SU-DHL-6 (cell line): ENCODE measurements at regions not wholly inside any gene's neighbourhood (a gene's known extent, or its start where the extent isn't known, plus 50 kb on each side); places are given as distances from the start of the nearest gene placed in this dataset.

Experiments
- H2AFZ ChIP-seq: fragments of 200-600 bp; sonication (generic); 2 replicates; pipeline ENCODE4 v1.6.1; 2014; ENCODE audit warnings: low read depth, mild to moderate bottlenecking, moderate library complexity, mixed read lengths, antibody characterized with exemption, low read length; ENCODE audit not compliant: severe bottlenecking
- H3F3A ChIP-seq: fragments of 200-600 bp; shearing (Covaris generic); 2 replicates; pipeline ENCODE4 v1.6.0; 2016; ENCODE audit warnings: antibody characterized with exemption, mild to moderate bottlenecking; ENCODE audit not compliant: insufficient read depth
- H3K27ac ChIP-seq: fragments of 200-600 bp; sonication (generic); 2 replicates; pipeline ENCODE4 v1.5.1; 2016; ENCODE audit warnings: low read depth, mild to moderate bottlenecking, low read length, moderate library complexity, mixed read lengths
- H3K27me3 ChIP-seq: fragments of 200-600 bp; sonication (generic), shearing (Covaris generic); 2 replicates; pipeline ENCODE4 v1.6.0; 2014; ENCODE audit warnings: mild to moderate bottlenecking, low read length
- H3K36me3 ChIP-seq: fragments of 200-600 bp; sonication (generic); 2 replicates; pipeline ENCODE4 v1.6.1; 2014; ENCODE audit warnings: mild to moderate bottlenecking, low read length, mixed read lengths
- H3K4me2 ChIP-seq: fragments of 300-600, 200-600 bp; shearing (Covaris generic), sonication (generic); 2 replicates; pipeline ENCODE4 v1.6.0; 2014; ENCODE audit warnings: low read length, low read depth, mild to moderate bottlenecking; ENCODE audit not compliant: poor library complexity, severe bottlenecking
- H3K4me3 ChIP-seq: fragments of 200-600 bp; sonication (generic); 2 replicates; pipeline ENCODE4 v1.5.1; 2014; ENCODE audit warnings: antibody characterized with exemption, low read length, mild to moderate bottlenecking, mixed read lengths; ENCODE audit not compliant: insufficient read depth, poor library complexity, severe bottlenecking
- H3K79me2 ChIP-seq: fragments of 200-600 bp; sonication (generic); 2 replicates; pipeline ENCODE4 v1.6.1; 2014; ENCODE audit warnings: mild to moderate bottlenecking, low read length, moderate library complexity; ENCODE audit not compliant: insufficient read depth
- H3K9ac ChIP-seq: fragments of 200-600 bp; sonication (generic); 2 replicates; pipeline ENCODE4 v1.7.0; 2014; ENCODE audit warnings: mild to moderate bottlenecking, low read length
- H3K9me2 ChIP-seq: fragments of 200-600 bp; sonication (generic); replicated peaks from 2 replicates; pipeline ENCODE4 v1.6.1; 2014; ENCODE audit warnings: low read length; ENCODE audit not compliant: insufficient read depth
- H3K9me3 ChIP-seq: fragments of 200-600 bp; sonication (generic); 2 replicates; pipeline ENCODE4 v1.6.1; 2014; ENCODE audit warnings: low read length, mixed read lengths; ENCODE audit not compliant: insufficient read depth
- H4K20me1 ChIP-seq: fragments of 200-600 bp; sonication (generic); 2 replicates; pipeline ENCODE4 v1.6.1; 2014; ENCODE audit warnings: low read depth, mild to moderate bottlenecking, antibody characterized with exemption, low read length, moderate library complexity, mixed read lengths
- EZH2phosphoT487 ChIP-seq: fragments of 200-600 bp; sonication (generic), shearing (Covaris generic); conservative IDR thresholded peaks from 2 replicates; pipeline ENCODE4 v1.6.1; 2018; ENCODE audit warnings: mild to moderate bottlenecking, antibody characterized with exemption, low read length, moderate library complexity, mixed read lengths
- TF ChIP-seq, protein P1 (sequence below): fragments of 200-600 bp; sonication (generic); IDR thresholded peaks from one replicate; pipeline ENCODE4 v1.5.1; 2017; ENCODE audit warnings: antibody characterized with exemption, mild to moderate bottlenecking, low read length, moderate library complexity; ENCODE audit not compliant: insufficient read depth, poor library complexity, severe bottlenecking

DNA sequence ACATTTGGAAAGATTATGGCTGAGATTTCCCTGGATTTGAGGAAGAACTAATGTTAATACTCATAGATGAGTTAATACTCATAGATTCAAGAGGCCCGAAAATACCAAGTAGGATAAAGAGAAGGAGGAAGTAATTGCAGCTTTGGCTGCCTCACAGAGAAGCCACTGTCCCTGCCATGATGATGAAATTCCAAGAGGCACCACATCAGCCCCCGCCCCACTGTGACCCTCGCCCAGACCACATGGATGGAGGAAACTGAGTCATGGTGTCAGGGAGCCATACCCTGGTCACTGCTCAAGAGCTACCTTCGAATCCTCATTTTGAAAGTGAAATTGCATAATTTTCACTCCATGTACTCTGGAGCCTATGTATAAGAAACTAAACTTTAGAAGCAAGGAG is 57.6 kb upstream of the SLC22A11 start:
- Histone ChIP-seq H3K4me2 (no peak overlapping the region), H3K79me2 (no peaks in the 10 kb centered on the region), H3K9me2 (no peaks in the 10 kb centered on the region), H3K4me3 (no peak overlapping the region), H3K27ac (no peak overlapping the region), H3F3A (no peaks in the 10 kb centered on the region), H3K27me3 (no peaks in the 10 kb centered on the region), H3K9ac (no peak overlapping the region), H3K9me3 (no peaks in the 10 kb centered on the region), H4K20me1 (no peaks in the 10 kb centered on the region), H2AFZ (no peak overlapping the region), H3K36me3 (no peaks in the 10 kb centered on the region)
- TF ChIP-seq, protein P1, sequence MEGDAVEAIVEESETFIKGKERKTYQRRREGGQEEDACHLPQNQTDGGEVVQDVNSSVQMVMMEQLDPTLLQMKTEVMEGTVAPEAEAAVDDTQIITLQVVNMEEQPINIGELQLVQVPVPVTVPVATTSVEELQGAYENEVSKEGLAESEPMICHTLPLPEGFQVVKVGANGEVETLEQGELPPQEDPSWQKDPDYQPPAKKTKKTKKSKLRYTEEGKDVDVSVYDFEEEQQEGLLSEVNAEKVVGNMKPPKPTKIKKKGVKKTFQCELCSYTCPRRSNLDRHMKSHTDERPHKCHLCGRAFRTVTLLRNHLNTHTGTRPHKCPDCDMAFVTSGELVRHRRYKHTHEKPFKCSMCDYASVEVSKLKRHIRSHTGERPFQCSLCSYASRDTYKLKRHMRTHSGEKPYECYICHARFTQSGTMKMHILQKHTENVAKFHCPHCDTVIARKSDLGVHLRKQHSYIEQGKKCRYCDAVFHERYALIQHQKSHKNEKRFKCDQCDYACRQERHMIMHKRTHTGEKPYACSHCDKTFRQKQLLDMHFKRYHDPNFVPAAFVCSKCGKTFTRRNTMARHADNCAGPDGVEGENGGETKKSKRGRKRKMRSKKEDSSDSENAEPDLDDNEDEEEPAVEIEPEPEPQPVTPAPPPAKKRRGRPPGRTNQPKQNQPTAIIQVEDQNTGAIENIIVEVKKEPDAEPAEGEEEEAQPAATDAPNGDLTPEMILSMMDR, result no peak
- no peak for TF ChIP-seq EZH2phosphoT487

DNA sequence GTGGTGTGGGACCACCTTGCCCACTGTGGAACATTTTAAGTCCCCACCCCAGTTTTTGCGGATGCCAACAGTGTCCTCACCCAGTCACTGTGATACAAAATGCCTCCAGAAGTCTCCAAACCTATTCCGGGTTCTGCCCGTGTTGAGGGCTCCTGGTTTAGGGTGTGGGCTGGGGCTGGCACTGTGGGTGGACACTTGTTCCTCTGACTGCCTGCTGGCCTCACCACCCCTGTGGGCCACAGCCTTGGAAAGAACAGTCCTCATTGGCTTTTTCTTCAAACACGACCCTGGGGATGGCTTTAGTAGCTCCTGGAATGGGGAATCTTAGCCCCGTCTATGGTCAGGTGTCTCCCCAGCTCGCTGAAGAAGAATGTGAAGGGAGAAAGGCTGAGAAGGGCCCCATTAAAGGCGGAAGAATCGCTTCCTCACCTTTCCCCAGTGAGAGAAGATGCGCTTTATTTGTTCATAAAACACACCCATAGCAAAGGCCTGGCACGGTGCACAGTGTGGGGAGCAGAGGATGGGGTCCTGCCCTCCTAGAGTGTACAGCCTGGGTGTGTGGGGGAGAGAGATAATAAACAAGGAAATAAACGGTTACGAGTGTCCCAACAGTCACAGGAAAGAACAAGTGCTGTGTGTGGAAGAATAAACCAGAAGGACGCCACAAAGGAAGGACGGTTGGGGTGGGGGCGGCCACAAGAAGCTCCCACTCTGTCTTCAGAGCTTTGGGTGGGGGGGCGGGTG is 56.3 kb upstream of the SLC22A11 start:
- H3K27me3 ChIP-seq, result no peaks in the 10 kb centered on the region
- H2AFZ ChIP-seq, result no peak overlapping the region
- no peak overlapping the region for H3K9ac ChIP-seq
- no peaks in the 10 kb centered on the region for H4K20me1 ChIP-seq
- TF ChIP-seq, protein P1, result no peak
- no peak for TF ChIP-seq EZH2phosphoT487
- no peak overlapping the region for H3K27ac ChIP-seq
- no peaks in the 10 kb centered on the region for H3K36me3 ChIP-seq
- H3K4me2 ChIP-seq, result no peak overlapping the region
- no peaks in the 10 kb centered on the region for H3F3A ChIP-seq
- H3K4me3 ChIP-seq, result no peak overlapping the region
- H3K79me2 ChIP-seq, result no peaks in the 10 kb centered on the region
- H3K9me3 ChIP-seq, result no peaks in the 10 kb centered on the region
- no peaks in the 10 kb centered on the region for H3K9me2 ChIP-seq

DNA sequence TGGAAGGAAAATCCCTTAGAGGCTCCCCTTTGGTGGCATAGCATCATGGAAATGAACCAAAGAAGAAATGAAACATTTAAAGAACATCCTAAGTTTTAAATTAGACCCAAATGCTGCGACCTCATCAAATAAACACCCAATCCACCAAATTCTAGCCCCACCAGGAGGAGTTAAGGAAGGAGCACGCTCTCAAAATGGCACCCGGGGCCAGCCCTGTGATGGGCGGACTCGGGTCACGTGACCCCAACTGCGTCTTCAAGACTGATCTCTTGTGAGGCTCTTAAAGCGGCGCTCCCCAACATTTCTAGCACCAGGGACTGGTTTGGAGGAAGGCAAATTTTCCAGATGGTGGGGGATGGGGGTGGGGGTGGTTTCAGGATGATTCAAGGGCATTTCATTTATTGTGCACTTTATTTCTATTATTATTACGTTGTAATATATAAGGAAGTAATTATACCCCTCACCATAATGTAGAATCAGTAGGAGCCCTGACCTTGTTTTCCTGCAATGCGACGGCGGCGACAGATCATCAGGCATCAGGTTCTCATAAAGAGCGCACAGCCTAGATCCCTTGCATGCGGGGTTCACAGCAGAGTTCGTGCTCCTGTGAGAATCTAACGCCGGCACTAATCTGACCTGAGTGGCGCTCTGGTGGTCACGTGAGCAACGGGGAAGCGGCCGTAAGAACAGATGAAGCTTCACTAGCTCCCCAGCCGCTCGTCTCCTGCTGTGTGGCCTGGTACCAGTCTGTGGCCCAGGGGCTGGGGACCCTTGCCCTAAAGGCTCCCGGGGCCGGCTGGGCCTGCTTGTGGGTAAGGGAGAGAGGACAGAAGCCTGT is 55.3 kb upstream of the SLC22A11 start:
- Histone ChIP-seq H3K79me2 (no peaks in the 10 kb centered on the region), H3K9ac (no peak overlapping the region), H3K9me2 (no peaks in the 10 kb centered on the region), H3K27ac (no peak overlapping the region), H3K27me3 (no peaks in the 10 kb centered on the region), H3K36me3 (no peaks in the 10 kb centered on the region), H3F3A (no peaks in the 10 kb centered on the region), H2AFZ (no peak overlapping the region), H3K4me3 (no peak overlapping the region), H3K4me2 (no peak overlapping the region), H3K9me3 (no peaks in the 10 kb centered on the region), H4K20me1 (no peaks in the 10 kb centered on the region)
- TF ChIP-seq EZH2phosphoT487, result no peak
- TF ChIP-seq, protein P1, result no peak
